HG03575 (cell line): ENCODE measurements at regions not wholly inside any gene's neighbourhood (a gene's known extent, or its start where the extent isn't known, plus 50 kb on each side); places are given as distances from the start of the nearest gene placed in this dataset.

Experiments
- ATAC-seq: cut with Tn5 transposase; IDR thresholded peaks from one replicate; pipeline ENCODE4 v1.9.1; 2021; ENCODE audit not compliant: unreplicated experiment, insufficient number of reproducible peaks, low FRiP score; ENCODE audit errors: extremely low read depth

- ATAC-seq: no peak
These were observed 90.9 kb upstream of the CERS6 start for GRCh38 chr2:168365094-168365621.

- ATAC-seq: no peak
These were observed 87.0 kb upstream of the CERS6 start for GRCh38 chr2:168369031-168369430.

- no peak for ATAC-seq
These were observed 84.6 kb upstream of the CERS6 start for GRCh38 chr2:168371273-168372019.

GRCh38 chr2:168373468-168373867 is 82.6 kb upstream of the CERS6 start:
- no peak for ATAC-seq

- ATAC-seq: no peak
These were observed 80.8 kb upstream of the CERS6 start for GRCh38 chr2:168375195-168375798.

GRCh38 chr2:168378960-168379669 is 77.0 kb upstream of the CERS6 start:
- ATAC-seq: no peak

GRCh38 chr2:168380500-168380899 is 75.6 kb upstream of the CERS6 start:
- no peak for ATAC-seq

GRCh38 chr2:168392024-168392423 is 64.0 kb upstream of the CERS6 start:
- ATAC-seq: no peak

- ATAC-seq: no peak
These were observed 63.3 kb upstream of the CERS6 start for GRCh38 chr2:168392797-168393196.

- no peak for ATAC-seq
These were observed 61.8 kb upstream of the CERS6 start for GRCh38 chr2:168394262-168394661.

- ATAC-seq: no peak
These were observed 59.9 kb upstream of the CERS6 start for GRCh38 chr2:168396131-168396530.

- no peak for ATAC-seq
These were observed 58.4 kb upstream of the CERS6 start for GRCh38 chr2:168397629-168398028.

GRCh38 chr2:168401048-168401556 is 55.0 kb upstream of the CERS6 start:
- no peak for ATAC-seq

GRCh38 chr2:168401771-168402170 is 54.3 kb upstream of the CERS6 start:
- ATAC-seq: no peak

- ATAC-seq: no peak
These were observed 53.5 kb upstream of the CERS6 start for GRCh38 chr2:168402531-168402930.

GRCh38 chr2:168403736-168404135 is 52.3 kb upstream of the CERS6 start:
- no peak for ATAC-seq

- ATAC-seq: no peak
These were observed 51.3 kb upstream of the CERS6 start for GRCh38 chr2:168404764-168405163.
